Trophoblast cell (in vitro differentiated cells and primary cell): ENCODE measurements at regions not wholly inside any gene's neighbourhood (a gene's known extent, or its start where the extent isn't known, plus 50 kb on each side); places are given as distances from the start of the nearest gene placed in this dataset.

Source experiments
- DNase-seq, 2 donors: peaks; one replicate each; pipeline ENCODE4 v3.0.0-alpha.2; 2016
- H2AFZ ChIP-seq: 2 replicates; pipeline ENCODE4 v1.6.1; 2013; ENCODE audit warnings: low read length, moderate library complexity, mild to moderate bottlenecking; ENCODE audit not compliant: insufficient read depth, poor library complexity
- H2AK5ac ChIP-seq: 2 replicates; pipeline ENCODE4 v1.6.1; 2013; ENCODE audit warnings: mild to moderate bottlenecking, low read length
- H2BK120ac ChIP-seq: 2 replicates; pipeline ENCODE4 v1.6.1; 2013; ENCODE audit warnings: low read length, mild to moderate bottlenecking, moderate library complexity; ENCODE audit not compliant: insufficient read depth, poor library complexity
- H2BK12ac ChIP-seq: 2 replicates; pipeline ENCODE4 v1.6.1; 2013; ENCODE audit warnings: mild to moderate bottlenecking, low read length, moderate library complexity
- H2BK5ac ChIP-seq: 2 replicates; pipeline ENCODE4 v1.6.1; 2013; ENCODE audit warnings: low read length, low read depth, moderate library complexity, mild to moderate bottlenecking; ENCODE audit not compliant: poor library complexity
- H3K14ac ChIP-seq: 2 replicates; pipeline ENCODE4 v1.6.1; 2013; ENCODE audit warnings: mild to moderate bottlenecking, low read length
- H3K18ac ChIP-seq: 2 replicates; pipeline ENCODE4 v1.6.1; 2013; ENCODE audit warnings: mild to moderate bottlenecking, low read length
- H3K23ac ChIP-seq: 2 replicates; pipeline ENCODE4 v1.6.1; 2013; ENCODE audit warnings: low read length
- H3K27ac ChIP-seq: 2 replicates; pipeline ENCODE4 v1.5.1; 2013; ENCODE audit warnings: low read depth, mild to moderate bottlenecking, inconsistent platforms, low read length, moderate library complexity
- H3K27me3 ChIP-seq: 2 replicates; pipeline ENCODE4 v1.6.1; 2013; ENCODE audit warnings: inconsistent platforms, mild to moderate bottlenecking, low read length, moderate library complexity; ENCODE audit not compliant: insufficient read depth
- H3K36me3 ChIP-seq, 2 experiments: 1 replicate in 1 of 2; 2 replicates in 1 of 2; pipeline ENCODE4 v1.6.1; 2013; ENCODE audit warnings: low read length in 2 of 2, mild to moderate bottlenecking in 2 of 2, moderate library complexity in 1 of 2; ENCODE audit not compliant: insufficient read depth in 2 of 2, control insufficient read depth in 1 of 2
- H3K4ac ChIP-seq: 2 replicates; pipeline ENCODE4 v1.6.1; 2013; ENCODE audit warnings: low read depth, mild to moderate bottlenecking, low read length, moderate library complexity
- H3K4me1 ChIP-seq, 2 experiments: 1 replicate in 1 of 2; 2 replicates in 1 of 2; pipeline ENCODE4 v1.6.1; 2013; ENCODE audit warnings: low read length in 2 of 2, mild to moderate bottlenecking in 2 of 2, moderate library complexity in 1 of 2; ENCODE audit not compliant: insufficient read depth in 2 of 2, control insufficient read depth in 1 of 2
- H3K4me2 ChIP-seq: 2 replicates; pipeline ENCODE4 v1.6.1; 2013; ENCODE audit warnings: inconsistent platforms, mild to moderate bottlenecking, low read length, moderate library complexity
- H3K4me3 ChIP-seq: 2 replicates; pipeline ENCODE4 v1.5.1; 2013; ENCODE audit warnings: mild to moderate bottlenecking, low read depth, low read length, inconsistent platforms
- H3K79me1 ChIP-seq: one replicate; pipeline ENCODE4 v1.6.1; 2013; ENCODE audit warnings: low read length
- H3K79me2 ChIP-seq: 2 replicates; pipeline ENCODE4 v1.6.1; 2013; ENCODE audit warnings: low read length, mild to moderate bottlenecking; ENCODE audit not compliant: control insufficient read depth, insufficient read depth, poor library complexity
- H3K9ac ChIP-seq: 2 replicates; pipeline ENCODE4 v1.6.1; 2013; ENCODE audit warnings: mild to moderate bottlenecking, low read length
- H3K9me3 ChIP-seq: 2 replicates; pipeline ENCODE4 v1.6.1; 2013; ENCODE audit warnings: low read depth, mild to moderate bottlenecking, control low read depth, inconsistent platforms, low read length; ENCODE audit not compliant: insufficient read depth
- H4K12ac ChIP-seq: 2 replicates; pipeline ENCODE4 v1.6.1; 2013; ENCODE audit warnings: low read depth, mild to moderate bottlenecking, low read length, moderate library complexity
- H4K8ac ChIP-seq: 2 replicates; pipeline ENCODE4 v1.6.1; 2013; ENCODE audit warnings: low read depth, mild to moderate bottlenecking, low read length, moderate library complexity
- H4K91ac ChIP-seq: one replicate; pipeline ENCODE4 v1.6.1; 2013; ENCODE audit warnings: low read depth, mild to moderate bottlenecking, low read length, moderate library complexity
- WGBS: extraction: QIAGEN DNeasy Blood & Tissue Kit; methylation state at CpG from one replicate; pipeline ENCODE4 v1.1.7; 2013; ENCODE audit warnings: missing lambda C conversion rate; ENCODE audit not compliant: insufficient read length, insufficient coverage; ENCODE audit errors: extremely low coverage; 5-methylcytosine and 5-hydroxymethylcytosine counted together

GRCh38 chrY:21103885-21104284 lies 348.0 kb downstream of the RPS4Y2 start:
- no peaks in the 10 kb centered on the region for H3K79me2 ChIP-seq
- H3K27me3 ChIP-seq, result no peaks in the 10 kb centered on the region
- no peak overlapping the region for H3K14ac ChIP-seq
- no CpG with 5 or more reads among the region's 2 CpGs for WGBS
- H3K27ac ChIP-seq, result no peak overlapping the region
- no peak overlapping the region for H3K4me2 ChIP-seq
- H4K12ac ChIP-seq, result no peak overlapping the region
- H2BK5ac ChIP-seq, result no peak overlapping the region
- H3K4me1 ChIP-seq, result no peaks in the 10 kb centered on the region
- no peak overlapping the region for H3K4me3 ChIP-seq
- H3K36me3 ChIP-seq, result no peaks in the 10 kb centered on the region
- no peak overlapping the region for H3K9ac ChIP-seq
- H3K9me3 ChIP-seq, result no peaks in the 10 kb centered on the region
- H2AK5ac ChIP-seq, result no peak overlapping the region
- no peak overlapping the region for H2BK120ac ChIP-seq
- no peaks in the 10 kb centered on the region for H3K79me1 ChIP-seq
- no peak for DNase-seq
- H2BK12ac ChIP-seq, result no peak overlapping the region
- H2AFZ ChIP-seq, result no peak overlapping the region
- H3K4ac ChIP-seq, result no peak overlapping the region
- H3K23ac ChIP-seq, result no peak overlapping the region
- H3K18ac ChIP-seq, result no peak overlapping the region
- H4K91ac ChIP-seq, result no peak overlapping the region
- no peak overlapping the region for H4K8ac ChIP-seq

- H3K4me3 ChIP-seq, result no peak overlapping the region
- no CpG with 5 or more reads among the region's 1 CpG for WGBS
- no peak overlapping the region for H3K9ac ChIP-seq
- no peak overlapping the region for H3K27ac ChIP-seq
- H3K4me2 ChIP-seq, result no peak overlapping the region
- no peak overlapping the region for H4K91ac ChIP-seq
- no peaks in the 10 kb centered on the region for H3K79me1 ChIP-seq
- no peaks in the 10 kb centered on the region for H3K36me3 ChIP-seq
- no peak overlapping the region for H3K14ac ChIP-seq
- H3K27me3 ChIP-seq, result no peaks in the 10 kb centered on the region
- no peak overlapping the region for H3K23ac ChIP-seq
- no peak overlapping the region for H2AK5ac ChIP-seq
- no peak overlapping the region for H3K18ac ChIP-seq
- no peak overlapping the region for H2BK12ac ChIP-seq
- no peak for DNase-seq
- H3K4ac ChIP-seq, result no peak overlapping the region
- no peak overlapping the region for H4K12ac ChIP-seq
- H3K79me2 ChIP-seq, result no peaks in the 10 kb centered on the region
- H2BK5ac ChIP-seq, result no peak overlapping the region
- no peaks in the 10 kb centered on the region for H3K4me1 ChIP-seq
- no peaks in the 10 kb centered on the region for H3K9me3 ChIP-seq
- H4K8ac ChIP-seq, result no peak overlapping the region
- no peak overlapping the region for H2BK120ac ChIP-seq
- no peak overlapping the region for H2AFZ ChIP-seq
Measured at GRCh38 chrY:21105529-21105928, 349.6 kb downstream of the RPS4Y2 start.

- Histone ChIP-seq H4K91ac (no peak overlapping the region), H3K9ac (no peak overlapping the region), H4K8ac (no peak overlapping the region), H3K27ac (no peak overlapping the region), H2BK5ac (no peak overlapping the region), H2AFZ (no peak overlapping the region), H3K4ac (no peak overlapping the region), H3K4me3 (no peak overlapping the region), H3K23ac (no peak overlapping the region), H3K4me1 (no peaks in the 10 kb centered on the region), H3K27me3 (no peaks in the 10 kb centered on the region), H3K18ac (no peak overlapping the region), H3K14ac (no peak overlapping the region), H3K4me2 (no peak overlapping the region), H2BK12ac (no peak overlapping the region), H2AK5ac (no peak overlapping the region), H2BK120ac (no peak overlapping the region), H3K36me3 (no peaks in the 10 kb centered on the region), H3K9me3 (no peaks in the 10 kb centered on the region), H3K79me1 (no peaks in the 10 kb centered on the region), H3K79me2 (no peaks in the 10 kb centered on the region), H4K12ac (no peak overlapping the region)
- WGBS, result no CpG with 5 or more reads among the region's 1 CpG
- DNase-seq, result no peak
Measured at GRCh38 chrY:21111313-21111712, 355.4 kb downstream of the RPS4Y2 start.

- H3K23ac ChIP-seq, result no peak overlapping the region
- H2BK12ac ChIP-seq, result no peak overlapping the region
- no peak overlapping the region for H2AK5ac ChIP-seq
- H3K4ac ChIP-seq, result no peak overlapping the region
- H3K4me2 ChIP-seq, result no peak overlapping the region
- H3K27ac ChIP-seq, result no peak overlapping the region
- no peak for DNase-seq
- H2BK5ac ChIP-seq, result no peak overlapping the region
- H3K79me2 ChIP-seq, result no peaks in the 10 kb centered on the region
- no peak overlapping the region for H4K12ac ChIP-seq
- no peak overlapping the region for H3K14ac ChIP-seq
- H3K9me3 ChIP-seq, result no peaks in the 10 kb centered on the region
- H3K27me3 ChIP-seq, result no peaks in the 10 kb centered on the region
- whole genome bisulfite sequencing, result no CpG with 5 or more reads among the region's 1 CpG
- H3K79me1 ChIP-seq, result no peaks in the 10 kb centered on the region
- H3K36me3 ChIP-seq, result no peaks in the 10 kb centered on the region
- no peak overlapping the region for H3K4me3 ChIP-seq
- no peaks in the 10 kb centered on the region for H3K4me1 ChIP-seq
- no peak overlapping the region for H4K91ac ChIP-seq
- H3K18ac ChIP-seq, result no peak overlapping the region
- H3K9ac ChIP-seq, result no peak overlapping the region
- no peak overlapping the region for H4K8ac ChIP-seq
- no peak overlapping the region for H2AFZ ChIP-seq
- no peak overlapping the region for H2BK120ac ChIP-seq
Measured at GRCh38 chrY:21121065-21121464, 365.2 kb downstream of the RPS4Y2 start.
